HG03342 (cell line): ENCODE measurements at regions not wholly inside any gene's neighbourhood (a gene's known extent, or its start where the extent isn't known, plus 50 kb on each side); places are given as distances from the start of the nearest gene placed in this dataset.

Experiments
- ATAC-seq: cut with Tn5 transposase; IDR thresholded peaks from one replicate; pipeline ENCODE4 v1.9.1; 2021; ENCODE audit warnings: mild to moderate bottlenecking, moderate library complexity; ENCODE audit not compliant: unreplicated experiment

- ATAC-seq: no peak
These were observed 103.3 kb upstream of the FSTL4 start for GRCh38 chr5:133715616-133716015.

GRCh38 chr5:133715216-133715615 lies 102.9 kb upstream of the FSTL4 start:
- no peak for ATAC-seq

- no peak for ATAC-seq
These were observed 102.0 kb upstream of the FSTL4 start for GRCh38 chr5:133714161-133714915.

DNA sequence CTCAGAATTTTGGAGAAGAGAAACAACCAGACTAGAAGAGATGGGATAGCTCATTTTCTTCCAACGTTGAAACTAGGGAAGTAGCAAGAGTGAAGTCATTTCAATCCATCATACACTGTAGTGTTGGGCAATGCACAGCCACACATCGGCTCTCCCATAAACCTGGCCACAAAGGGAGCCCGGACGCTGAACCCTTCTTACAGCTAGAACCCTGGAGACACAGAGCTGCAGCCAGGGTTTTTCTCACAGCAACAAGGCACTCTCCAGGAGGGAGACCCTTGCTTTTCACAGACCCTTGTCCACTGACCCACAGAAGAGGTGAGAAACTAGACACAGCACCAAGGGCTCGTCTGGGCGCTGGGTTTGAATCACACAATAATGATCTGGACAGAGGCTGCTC lies 101.4 kb upstream of the FSTL4 start:
- no peak for ATAC-seq

- ATAC-seq: no peak
These were observed 100.9 kb upstream of the FSTL4 start for GRCh38 chr5:133713209-133713608.

DNA sequence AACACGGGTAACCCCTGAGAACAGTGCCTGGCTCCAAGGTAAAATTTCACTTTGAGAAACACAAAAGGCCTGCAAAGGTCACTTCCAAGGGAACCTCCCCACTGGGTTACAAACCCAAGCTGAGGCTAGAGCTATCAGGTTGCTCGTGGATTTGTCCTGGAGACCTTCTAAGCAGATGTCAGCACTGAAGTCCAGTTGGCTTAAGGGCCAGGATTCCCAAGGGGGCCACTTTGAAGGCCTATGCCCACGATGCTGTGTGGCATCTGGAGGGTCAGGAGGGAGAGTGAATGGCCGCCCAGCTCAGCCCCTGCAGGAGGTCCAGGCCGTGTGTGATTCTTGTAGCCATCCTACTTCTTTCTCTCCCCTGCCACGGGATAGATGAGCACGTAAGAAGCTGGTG lies 100.2 kb upstream of the FSTL4 start:
- ATAC-seq: no peak

DNA sequence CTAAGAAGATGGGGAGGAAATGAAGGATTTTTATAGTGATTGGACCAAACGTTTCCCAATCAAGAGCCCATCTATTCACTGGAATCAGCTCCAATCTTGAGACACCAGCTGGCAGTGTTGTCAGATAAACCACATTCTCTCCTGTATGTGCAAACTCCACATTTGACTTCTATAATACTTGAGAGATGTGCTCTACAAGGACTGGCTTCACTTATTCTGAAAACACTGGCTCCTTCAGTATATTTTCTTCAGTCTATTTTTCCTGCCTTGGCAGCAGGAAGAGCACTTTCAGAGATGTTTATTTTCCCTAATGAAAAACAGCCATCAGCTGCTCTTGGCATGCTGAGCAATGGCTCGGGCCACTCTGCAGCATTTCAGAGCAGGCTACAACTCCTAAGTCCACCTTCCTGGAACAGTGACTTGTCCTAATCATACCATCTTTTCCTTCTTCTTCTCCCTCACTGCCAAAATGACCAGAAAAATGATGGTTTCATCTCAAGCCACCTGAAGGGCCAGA lies 96.9 kb upstream of the FSTL4 start:
- ATAC-seq: no peak

DNA sequence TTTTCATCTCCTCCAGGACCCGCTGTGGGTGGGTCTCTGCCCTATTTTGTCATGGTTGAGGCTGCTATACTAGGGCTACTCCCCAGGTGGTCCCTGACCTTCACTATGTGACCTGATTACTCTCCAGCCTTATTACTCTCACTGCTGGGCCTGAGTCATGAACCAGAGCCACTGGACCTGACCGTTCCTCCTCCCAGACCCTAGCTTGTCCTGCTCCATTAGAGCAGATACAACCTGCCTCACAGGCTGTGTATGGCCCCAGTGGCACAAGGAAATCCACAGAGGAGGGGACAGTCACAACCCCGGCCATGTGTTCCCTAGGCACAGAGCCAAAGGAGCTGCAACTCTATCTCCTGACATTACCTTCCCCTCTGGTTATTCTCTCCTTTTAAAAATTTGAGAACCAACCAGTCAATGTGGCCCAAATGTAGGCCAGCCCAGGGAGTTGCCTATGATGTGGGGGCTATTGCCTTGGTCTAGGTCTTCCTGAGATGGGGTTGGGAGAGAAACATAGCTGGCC lies 96.0 kb upstream of the FSTL4 start:
- no peak for ATAC-seq

GRCh38 chr5:133707629-133708028 lies 95.3 kb upstream of the FSTL4 start:
- no peak for ATAC-seq

DNA sequence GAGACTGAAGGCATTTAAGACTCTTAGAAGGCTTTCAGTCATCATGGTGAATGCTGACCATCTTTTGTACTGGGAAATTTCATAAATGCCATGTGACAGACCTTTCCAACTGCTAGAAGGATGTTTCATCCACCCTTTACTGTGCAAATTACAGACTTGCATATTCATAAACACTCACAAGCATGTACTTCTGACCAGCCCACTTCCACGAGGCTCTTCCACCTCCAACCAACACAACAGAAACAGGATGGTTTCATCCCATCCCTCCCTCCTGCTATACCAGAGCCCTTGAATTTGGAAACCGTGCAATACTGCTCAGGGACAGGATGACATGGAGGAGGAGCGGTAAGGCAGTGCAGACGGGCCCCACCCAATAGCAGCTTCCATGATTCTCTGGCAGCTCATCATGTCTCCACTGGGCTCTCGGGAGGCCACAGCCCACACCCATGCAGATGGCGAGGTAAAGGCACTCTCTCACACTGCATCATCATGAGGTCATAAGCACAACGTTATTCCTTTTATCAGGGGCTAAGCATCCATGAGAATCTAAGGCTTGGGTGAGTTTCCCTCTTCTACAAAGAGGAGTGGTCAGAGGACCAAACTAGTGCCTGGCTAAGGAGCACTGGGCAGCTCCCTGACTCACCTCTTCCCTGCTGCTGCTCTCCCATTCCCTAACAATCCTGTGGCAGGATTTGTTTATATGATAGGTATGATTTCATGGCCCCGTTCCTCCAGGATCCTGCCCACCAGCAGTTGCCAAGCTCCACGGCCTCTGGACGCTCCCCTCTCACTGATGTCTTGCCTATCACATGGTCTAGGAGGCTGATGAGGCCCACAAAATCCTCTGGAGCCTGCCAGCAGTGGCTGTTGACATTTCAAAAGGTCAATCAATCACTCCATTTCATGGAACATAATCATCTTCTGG lies 94.4 kb upstream of the FSTL4 start:
- ATAC-seq: no peak

DNA sequence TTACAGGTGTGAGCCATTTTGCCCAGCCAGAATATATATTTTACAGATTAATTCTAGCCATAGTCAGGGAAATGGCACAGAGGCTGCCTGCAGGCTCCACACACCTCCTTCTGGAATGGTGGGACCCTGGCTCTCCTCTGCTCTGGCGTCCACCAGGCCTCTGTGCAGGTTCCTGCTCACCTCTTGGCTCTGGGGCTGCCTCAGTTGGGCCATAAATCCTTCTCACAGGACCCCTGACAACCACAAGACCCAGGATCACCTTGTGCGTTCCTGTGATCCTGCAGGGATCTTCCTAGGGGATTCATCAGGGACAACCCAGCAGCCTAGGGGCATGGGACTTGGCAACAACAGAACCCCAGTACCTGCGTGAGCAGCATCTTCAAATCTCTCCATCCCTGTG lies 93.0 kb upstream of the FSTL4 start:
- ATAC-seq: no peak

GRCh38 chr5:133704411-133704810 lies 92.1 kb upstream of the FSTL4 start:
- ATAC-seq: no peak

DNA sequence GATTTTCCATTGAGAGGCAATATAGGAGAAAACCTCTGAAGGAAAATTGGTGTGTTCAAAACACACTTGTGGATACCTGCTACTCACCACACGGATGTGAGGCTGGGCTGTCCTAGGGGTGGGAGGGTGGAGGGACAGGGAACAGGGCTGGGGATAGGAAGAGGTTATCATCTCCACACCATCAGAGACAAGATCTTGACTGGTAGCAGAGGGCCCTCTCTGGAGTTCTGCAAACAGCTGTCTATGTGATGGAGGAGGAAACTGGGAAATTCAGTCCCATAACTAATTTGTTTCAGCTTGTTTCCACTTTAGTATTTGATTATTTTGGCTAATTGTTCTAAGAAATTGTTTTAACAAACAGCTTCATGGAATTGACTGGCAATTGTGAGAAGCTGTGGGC lies 91.6 kb upstream of the FSTL4 start:
- ATAC-seq: no peak

DNA sequence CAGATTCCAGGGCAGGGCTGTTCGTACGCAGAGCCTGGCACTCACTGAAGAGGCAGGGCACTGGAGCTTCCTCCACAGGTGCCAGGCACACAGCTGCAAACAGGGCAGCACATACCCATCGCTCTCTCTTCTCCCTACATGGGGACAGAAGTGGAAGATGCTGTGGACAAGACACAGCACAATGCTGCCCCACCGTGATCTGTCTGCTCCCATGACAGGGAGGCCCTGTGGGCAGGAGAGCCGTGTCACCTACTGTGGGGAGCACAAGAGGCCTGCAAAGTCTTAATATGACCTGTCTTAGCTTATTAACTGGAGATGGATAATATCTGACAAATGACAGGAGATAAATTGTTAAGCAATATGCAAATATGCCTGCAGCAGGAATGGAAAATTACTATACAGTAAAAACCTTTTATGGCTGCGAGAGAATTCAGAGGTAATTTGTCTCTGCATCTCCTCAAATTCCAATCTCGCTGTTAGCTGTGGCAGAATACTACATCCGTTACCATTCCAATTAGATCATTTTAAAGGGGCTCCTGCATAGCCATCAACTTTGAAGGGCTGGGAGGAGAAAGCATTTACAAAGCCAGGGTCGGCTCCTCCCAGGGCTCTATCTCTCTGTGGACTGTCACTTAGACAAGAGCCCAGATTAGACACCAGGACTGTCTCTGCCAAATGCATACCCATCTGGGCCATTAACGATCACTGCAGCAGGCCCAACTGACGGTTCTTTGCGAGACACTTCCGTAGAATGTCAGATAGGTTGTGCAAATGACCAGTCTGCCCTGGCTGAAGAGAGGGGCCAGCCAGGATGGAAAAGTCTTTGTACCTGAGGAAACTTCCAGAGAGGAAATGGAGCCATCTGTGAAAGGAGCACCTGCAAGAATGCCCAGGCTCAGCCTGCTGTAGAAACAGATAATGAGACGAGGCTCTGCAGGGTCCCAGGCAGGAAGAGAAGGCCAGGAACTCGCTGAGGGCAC lies 90.7 kb upstream of the FSTL4 start:
- ATAC-seq: no peak

- no peak for ATAC-seq
These were observed 89.5 kb upstream of the FSTL4 start for GRCh38 chr5:133701871-133702270.

- no peak for ATAC-seq
These were observed 87.9 kb upstream of the FSTL4 start for GRCh38 chr5:133700251-133700650.

GRCh38 chr5:133698646-133699526 lies 86.5 kb upstream of the FSTL4 start:
- no peak for ATAC-seq

- no peak for ATAC-seq
These were observed 85.9 kb upstream of the FSTL4 start for GRCh38 chr5:133698259-133698554.

DNA sequence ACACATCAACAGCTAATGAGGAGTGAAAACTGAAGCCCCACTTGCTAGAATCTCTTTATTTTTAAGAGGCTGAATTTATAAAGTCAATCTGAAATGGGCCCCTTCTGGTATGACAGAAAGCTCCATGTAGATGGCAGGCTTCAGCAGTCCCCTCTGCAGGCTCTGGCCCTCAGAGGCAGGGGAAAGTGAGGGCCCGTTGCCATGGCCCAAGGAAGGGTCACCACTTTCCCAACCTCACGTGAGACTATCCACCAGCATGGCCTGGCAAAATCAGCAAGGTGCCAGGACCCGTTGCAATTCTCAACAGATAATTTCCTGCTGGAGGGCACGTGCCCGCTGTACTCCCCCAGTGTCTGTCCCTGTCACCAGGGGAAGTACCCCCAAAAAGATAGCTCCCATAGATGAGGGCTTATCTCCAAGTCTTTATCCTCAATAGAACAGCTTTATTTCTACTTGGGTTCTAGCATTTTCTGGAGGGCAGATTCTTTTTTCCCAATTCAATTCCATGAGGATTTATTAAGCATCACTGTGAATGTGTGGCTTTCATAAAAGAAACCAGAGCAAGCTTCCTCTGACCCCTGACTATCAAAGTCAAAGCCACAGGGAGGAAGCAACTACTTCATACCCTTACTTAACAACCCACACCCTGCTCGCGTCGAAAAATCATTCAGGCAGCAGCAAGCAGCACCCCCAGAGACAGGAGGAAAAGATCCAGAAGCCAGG lies 85.4 kb upstream of the FSTL4 start:
- no peak for ATAC-seq
